SK-MEL-5 (cell line): ENCODE measurements at regions not wholly inside any gene's neighbourhood (a gene's known extent, or its start where the extent isn't known, plus 50 kb on each side); places are given as distances from the start of the nearest gene placed in this dataset.
"Not testable (repeated sequence)": the region's sequence is repeated elsewhere in the genome, so short reads cannot be mapped to it uniquely, and the experiment has no call there.

Experiments used
- DNase-seq: peaks from one replicate; pipeline ENCODE4 v3.0.0-alpha.2; 2016; ENCODE audit warnings: low read depth, low spot score
- in situ Hi-C: cut with HindIII; loops from 2 replicates; pipeline ENCODE4 v1.10.0; 2016; ENCODE audit warnings: low sequenced_read_pairs, high pct_unique_total_duplicates, low pct_unique_long_range_greater_than_20kb

GRCh38 chr6:74594350-74594749, 611.5 kb downstream of the COL12A1 start:
- DNase-seq, in situ Hi-C loops: not testable (repeated sequence)

GRCh38 chr6:74588094-74588832, 617.6 kb downstream of the COL12A1 start:
- no peak for DNase-seq
- in situ Hi-C loops: no loop called here

- in situ Hi-C loops: no loop called here
These were observed 618.5 kb downstream of the COL12A1 start for GRCh38 chr6:74587386-74587785.

GRCh38 chr6:74585753-74586152, 620.1 kb downstream of the COL12A1 start:
- no peak for DNase-seq
- in situ Hi-C loops: no loop called here

More at GRCh38 chr6:74587386-74587785, 618.5 kb downstream of the COL12A1 start:
- no peak for DNase-seq

- no peak for DNase-seq
- in situ Hi-C loops: no loop called here
These were observed 624.2 kb downstream of the COL12A1 start for GRCh38 chr6:74581681-74582080.

- DNase-seq: no peak
- in situ Hi-C loops: no loop called here
These were observed 626.1 kb downstream of the COL12A1 start for GRCh38 chr6:74579794-74580193.

GRCh38 chr6:74579047-74579446, 626.8 kb downstream of the COL12A1 start:
- in situ Hi-C loops: no loop called here

GRCh38 chr6:74578339-74578738, 627.5 kb downstream of the COL12A1 start:
- in situ Hi-C loops: no loop called here
- peak; percentile 90 for DNase-seq

More at GRCh38 chr6:74579047-74579446, 626.8 kb downstream of the COL12A1 start:
- no peak for DNase-seq

- DNase-seq: no peak
These were observed 628.2 kb downstream of the COL12A1 start for GRCh38 chr6:74577619-74578018.

GRCh38 chr6:74574794-74575193, 631.1 kb downstream of the COL12A1 start:
- peak; percentile 60 for DNase-seq
- in situ Hi-C loops: no loop called here

More at GRCh38 chr6:74577619-74578018, 628.2 kb downstream of the COL12A1 start:
- in situ Hi-C loops: no loop called here

- in situ Hi-C loops: no loop called here
- DNase-seq: no peak
These were observed 632.2 kb downstream of the COL12A1 start for GRCh38 chr6:74573613-74574012.

GRCh38 chr6:74570044-74570443, 635.8 kb downstream of the COL12A1 start:
- in situ Hi-C loops: no loop called here
- no peak for DNase-seq

- no peak for DNase-seq
- in situ Hi-C loops: no loop called here
These were observed 637.0 kb downstream of the COL12A1 start for GRCh38 chr6:74568861-74569260.

- in situ Hi-C loops, DNase-seq: not testable (repeated sequence)
These were observed 637.9 kb downstream of the COL12A1 start for GRCh38 chr6:74567923-74568290.

- in situ Hi-C loops: no loop called here
- DNase-seq: no peak
These were observed 638.5 kb downstream of the COL12A1 start for GRCh38 chr6:74567281-74567922.

- in situ Hi-C loops: no loop called here
- no peak for DNase-seq
These were observed 648.6 kb downstream of the COL12A1 start for GRCh38 chr6:74557236-74557635.

- DNase-seq: no peak
- in situ Hi-C loops: no loop called here
These were observed 651.8 kb downstream of the COL12A1 start for GRCh38 chr6:74554041-74554440.

GRCh38 chr6:74551896-74552295, 654.0 kb downstream of the COL12A1 start:
- in situ Hi-C loops: no loop called here
- DNase-seq: no peak

- in situ Hi-C loops: no loop called here
- DNase-seq: no peak
These were observed 655.0 kb downstream of the COL12A1 start for GRCh38 chr6:74550821-74551220.
